GM04503 (cell line): ENCODE measurements at regions not wholly inside any gene's neighbourhood (a gene's known extent, or its start where the extent isn't known, plus 50 kb on each side); places are given as distances from the start of the nearest gene placed in this dataset.
"Not testable (repeated sequence)": the region's sequence is repeated elsewhere in the genome, so short reads cannot be mapped to it uniquely, and the experiment has no call there.

Source experiments
- DNase-seq: peaks from one replicate; pipeline ENCODE4 v3.0.0-alpha.2; 2012; ENCODE audit warnings: low read depth

DNA sequence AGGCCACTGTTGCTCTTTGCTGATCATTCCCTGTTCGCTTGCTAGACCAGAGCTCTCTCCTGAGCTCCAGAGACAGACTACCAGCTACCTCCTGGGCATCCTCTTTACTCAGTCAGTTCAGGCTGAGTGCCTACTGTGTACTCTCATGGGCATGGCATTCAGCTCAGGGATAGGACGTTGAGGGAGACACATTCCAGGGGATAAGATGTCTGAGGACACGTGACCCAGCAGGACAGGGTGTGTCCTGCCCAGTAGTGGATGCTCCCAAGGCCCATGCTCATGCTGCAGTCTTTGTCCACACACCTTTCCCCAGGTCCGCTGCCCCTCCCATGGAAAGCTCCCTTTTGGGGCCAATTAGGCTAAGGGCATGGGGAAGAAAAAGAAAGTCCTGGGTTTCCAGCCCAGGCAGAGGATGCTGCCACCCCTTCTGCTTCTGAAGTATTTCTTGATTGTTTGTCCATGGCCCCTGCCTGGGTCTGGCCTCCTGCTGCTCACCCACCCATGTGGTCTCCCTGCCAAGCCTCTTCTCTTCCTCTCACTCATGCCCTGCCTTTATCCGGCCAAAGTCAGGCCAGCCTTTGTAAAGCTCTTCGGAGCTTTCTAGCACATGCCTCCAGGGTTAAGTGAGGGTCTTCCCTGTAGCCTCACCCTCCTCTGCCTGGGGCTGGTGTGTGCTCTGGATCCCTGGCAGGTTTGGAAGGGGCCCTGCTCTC, 60.5 kb upstream of the PITX1 start:
- no peak for DNase-seq

DNA sequence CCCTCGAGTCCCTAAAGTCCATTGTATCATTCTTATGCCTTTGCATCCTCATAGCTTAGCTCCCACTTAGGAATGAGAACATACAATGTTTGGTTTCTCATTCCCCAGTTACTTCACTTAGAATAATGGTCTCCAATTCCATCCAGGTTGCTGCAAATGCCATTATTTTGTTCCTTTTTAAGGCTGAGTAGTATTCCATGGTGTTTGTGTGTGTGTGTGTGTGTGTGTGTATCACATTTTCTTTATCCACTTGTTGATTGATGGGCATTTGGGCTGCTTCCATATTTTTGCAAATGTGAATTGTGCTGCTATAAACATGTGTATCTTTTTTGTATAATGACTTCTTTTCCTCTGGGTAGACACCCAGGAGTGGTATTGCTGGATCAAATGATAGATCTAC, 59.5 kb upstream of the PITX1 start:
- not testable (repeated sequence) for DNase-seq

DNA sequence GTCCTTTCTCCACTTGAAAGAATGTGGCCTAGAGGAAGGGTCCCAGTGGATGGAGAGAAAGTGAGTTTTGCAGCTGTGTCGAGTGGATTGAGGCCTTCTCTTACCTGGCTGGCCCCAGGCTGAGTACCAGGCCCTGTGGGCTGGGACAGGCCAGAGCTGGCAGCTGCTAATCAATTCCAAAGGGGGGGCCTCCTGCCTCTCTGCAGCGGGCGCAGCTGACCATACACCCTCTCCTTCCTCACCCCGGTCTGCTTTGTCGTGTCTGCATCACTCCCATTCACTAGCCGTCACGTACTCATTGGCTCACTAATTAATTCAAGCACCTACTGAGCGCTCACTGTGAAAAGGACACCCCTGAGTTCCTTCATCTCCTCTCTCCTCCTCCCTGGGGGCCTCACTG, 58.4 kb upstream of the PITX1 start:
- DNase-seq: no peak

DNA sequence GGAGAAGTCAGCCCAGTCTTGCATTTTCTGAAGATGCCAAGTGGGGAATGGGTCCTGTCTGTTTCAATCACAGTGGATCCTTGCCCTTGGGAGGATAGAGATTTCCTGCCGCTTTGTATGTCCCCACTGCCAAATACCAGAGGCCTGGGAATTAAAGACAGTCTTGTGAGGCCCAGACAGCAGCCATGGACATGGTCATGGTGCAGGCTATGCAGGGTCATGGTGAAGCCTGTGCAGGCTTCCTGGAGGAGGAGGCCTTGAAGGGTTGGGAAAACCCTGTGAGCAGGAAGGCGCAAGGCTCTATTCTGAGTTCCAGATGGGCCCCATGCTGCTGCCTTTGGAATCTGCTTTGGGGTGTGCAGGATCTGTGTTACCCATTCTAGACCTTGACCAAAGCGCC, 57.3 kb upstream of the PITX1 start:
- DNase-seq: no peak

DNA sequence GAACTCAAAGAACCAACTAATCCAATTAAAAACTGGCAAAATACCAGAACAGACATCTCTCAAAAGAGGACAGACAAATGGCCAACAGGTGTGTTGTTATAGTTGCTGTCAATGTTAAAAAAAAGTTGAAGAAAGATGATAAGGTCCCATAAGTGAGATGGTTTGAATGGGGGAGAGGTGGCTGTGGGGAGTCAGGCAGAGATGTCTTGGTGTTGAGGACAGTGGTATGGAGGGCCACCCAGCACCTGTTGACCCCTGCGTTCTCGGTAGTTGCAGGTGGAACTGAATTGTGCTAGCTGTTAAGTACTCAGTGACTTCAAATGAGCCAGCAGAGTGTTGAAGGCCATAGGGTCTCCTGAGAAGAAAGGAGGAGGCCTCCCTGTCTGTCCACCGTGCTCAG, 55.9 kb upstream of the PITX1 start:
- no peak for DNase-seq

DNA sequence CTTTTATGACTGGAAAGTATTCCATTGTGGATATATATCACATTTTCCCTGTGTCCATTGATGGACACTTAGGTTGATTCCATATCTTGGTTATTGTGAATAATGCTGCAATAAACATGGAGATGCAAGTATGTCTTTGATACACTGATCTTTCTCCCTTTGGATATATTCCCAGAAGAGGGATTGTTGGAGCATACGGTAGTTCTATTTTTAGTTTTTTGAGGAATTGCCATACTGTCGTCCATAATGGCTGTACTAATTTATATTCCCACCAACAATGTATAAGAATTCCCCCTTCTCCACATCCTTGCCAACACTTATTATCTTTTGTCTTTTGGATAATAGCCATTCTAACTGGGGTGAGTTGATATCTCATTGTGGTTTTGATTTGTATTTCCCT, 54.9 kb upstream of the PITX1 start:
- no peak for DNase-seq

DNA sequence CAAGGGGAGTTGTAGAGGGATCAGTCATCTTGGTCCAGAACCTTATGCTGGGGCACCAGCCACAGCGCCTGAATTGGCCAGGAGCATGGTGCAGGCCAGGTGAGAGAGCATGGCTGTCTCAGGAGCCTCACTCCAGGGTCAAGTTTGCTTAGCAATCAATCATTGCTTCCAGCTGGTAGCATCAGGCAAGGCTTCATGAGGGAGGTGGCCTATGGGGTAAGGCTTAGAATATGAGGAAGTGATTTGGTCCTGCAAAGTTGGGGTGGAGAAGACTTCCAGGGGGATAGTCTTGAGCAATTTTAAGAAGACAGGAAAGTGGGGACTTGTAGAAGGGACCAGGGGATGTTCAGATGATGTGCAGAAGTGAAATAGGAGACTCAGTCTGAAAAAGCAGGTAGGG, 53.9 kb upstream of the PITX1 start:
- DNase-seq: no peak

DNA sequence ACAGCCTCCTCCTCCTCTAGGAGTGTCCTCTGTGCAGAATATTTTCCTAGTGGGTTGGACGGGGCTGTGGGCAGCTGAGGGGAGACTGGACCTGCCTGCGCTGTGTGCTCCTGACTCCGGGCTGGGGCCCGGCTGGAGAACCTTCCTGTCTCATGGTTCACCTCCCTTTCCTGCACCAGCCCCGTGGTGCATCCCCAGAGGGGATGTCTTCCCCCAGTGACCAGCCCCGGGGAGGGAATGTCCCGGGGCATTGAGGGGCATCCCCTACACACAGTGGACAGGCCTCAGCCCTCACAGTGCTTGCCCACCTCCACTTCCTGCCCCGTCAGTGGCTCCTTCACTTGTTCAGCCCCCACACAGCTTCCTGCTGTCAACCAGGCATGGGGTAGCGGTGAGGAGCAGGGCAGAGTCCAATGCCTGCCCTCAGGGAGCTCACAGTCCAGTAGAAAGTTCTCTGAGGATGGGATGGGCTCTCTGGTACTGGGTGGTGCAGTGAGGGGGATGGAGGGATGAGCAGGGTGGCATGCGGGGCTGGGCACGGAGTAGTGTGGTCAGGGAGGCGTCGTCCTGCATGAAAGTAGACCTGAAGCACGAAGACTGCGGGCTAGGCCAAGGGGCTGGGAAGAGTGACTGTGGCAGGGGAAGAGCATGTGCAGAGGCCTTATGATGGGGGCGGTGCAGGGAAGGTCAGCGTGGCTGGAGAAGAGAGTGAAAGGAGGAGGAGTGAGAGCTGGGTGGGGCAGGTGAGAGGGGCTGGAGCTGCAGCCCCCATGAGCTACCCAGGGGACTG, 52.1 kb upstream of the PITX1 start:
- no peak for DNase-seq

DNA sequence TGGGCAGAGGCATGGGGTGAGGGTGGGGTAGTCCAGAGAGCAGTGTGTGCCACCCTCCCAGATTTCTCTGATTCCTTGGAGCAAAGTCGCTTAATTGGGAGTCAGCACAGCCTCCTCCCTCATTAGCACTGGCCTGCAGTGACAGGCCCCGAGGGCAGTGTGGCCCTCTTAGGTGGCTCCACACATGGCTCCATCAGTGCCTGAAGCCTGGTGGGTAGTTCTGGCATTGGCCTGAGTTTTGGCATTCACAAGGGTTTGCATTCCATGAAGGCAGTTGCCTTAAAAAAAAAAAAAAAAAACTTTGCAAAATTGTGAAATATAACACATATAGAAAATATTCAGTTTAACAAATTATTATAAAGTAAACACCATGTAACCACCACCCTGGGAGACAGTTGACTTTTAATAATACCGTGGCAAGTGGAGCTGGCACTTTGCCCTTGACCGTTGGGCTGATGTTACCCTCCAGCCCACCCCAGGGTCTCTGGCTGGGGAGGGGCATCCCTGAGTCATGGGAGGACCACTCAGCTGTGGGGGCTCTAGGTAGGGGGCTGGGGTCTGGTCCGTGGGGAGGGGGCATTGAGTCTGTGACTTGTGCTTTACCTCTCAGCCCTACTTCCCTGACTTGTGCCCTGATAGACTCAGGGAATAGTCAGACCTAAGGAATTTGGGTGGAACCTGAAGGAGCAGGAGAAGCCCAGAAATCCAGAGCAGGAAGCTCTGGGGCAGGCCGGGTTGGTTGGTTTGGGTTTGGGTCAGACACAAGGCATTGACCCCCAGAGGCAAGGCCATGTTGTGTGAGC, 51.3 kb upstream of the PITX1 start:
- DNase-seq: no peak
